Lower leg skin (tissue), 4 donors: ENCODE measurements at regions not wholly inside any gene's neighbourhood (a gene's known extent, or its start where the extent isn't known, plus 50 kb on each side); places are given as distances from the start of the nearest gene placed in this dataset.

Experiments
- DNase-seq, 2 donors: peaks; one replicate each; pipeline ENCODE4 v3.0.0-alpha.2; 2019; ENCODE audit warnings: low spot score in 2 of 2
- H3K4me3 ChIP-seq: fragments of 200-600 bp; sonication (generic); 2 replicates; pipeline ENCODE4 v1.5.1; 2017; ENCODE audit warnings: mild to moderate bottlenecking, low read depth; ENCODE audit not compliant: poor library complexity, severe bottlenecking
- POLR2A ChIP-seq, 2 donors: fragments of 450-650 bp; IDR thresholded peaks; one replicate each; pipeline ENCODE4 v1.6.1; 2016 to 2017; ENCODE audit warnings: antibody characterized with exemption in 2 of 2, mild to moderate bottlenecking in 1 of 2, moderate library complexity in 1 of 2
- WGBS, 2 donors: methylation state at CpG; one replicate each; pipeline ENCODE4 v1.1.5; 2018; 5-methylcytosine and 5-hydroxymethylcytosine counted together
- intact Hi-C: fragments of 100-400 bp; cut with DNase I; formaldehyde crosslinking; loops from one replicate; pipeline ENCODE4 v1.15.0; 2023; ENCODE audit warnings: low total_unique reads
- TF ChIP-seq, protein P1 (sequence below), 3 donors: fragments of 450-650 bp; IDR thresholded peaks; one replicate each; pipeline ENCODE4 v1.5.1; 2016; ENCODE audit warnings: antibody characterized with exemption in 3 of 3, mild to moderate bottlenecking in 3 of 3, moderate library complexity in 2 of 3

DNA sequence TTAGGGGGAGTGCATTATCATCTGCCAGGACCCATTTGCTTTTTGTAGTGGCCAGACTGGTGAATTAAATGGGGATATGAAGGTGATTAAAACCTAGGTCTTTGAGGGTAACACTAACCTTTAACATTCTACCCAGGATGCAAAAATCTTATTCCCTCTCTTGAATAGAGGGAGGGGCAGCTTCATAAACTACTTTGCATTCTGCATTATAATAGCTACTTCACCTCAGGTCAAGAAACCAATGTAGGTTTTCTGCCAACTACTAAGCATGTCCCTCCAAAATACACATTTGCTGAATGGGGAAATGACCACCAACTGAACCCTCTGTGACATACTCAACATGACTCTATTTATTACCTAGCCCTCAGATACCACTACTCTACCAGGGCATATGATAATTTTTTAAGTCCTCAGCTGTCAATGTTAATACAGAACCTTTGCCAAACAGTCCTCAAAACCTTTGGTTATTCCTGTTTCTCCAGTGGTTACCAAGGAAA lies 477.6 kb upstream of the CD180 start:
- no peak overlapping the region for H3K4me3 ChIP-seq
- no peak for TF ChIP-seq POLR2A (IDR thresholded peaks at IDR 0.05)
- TF ChIP-seq, protein P1, sequence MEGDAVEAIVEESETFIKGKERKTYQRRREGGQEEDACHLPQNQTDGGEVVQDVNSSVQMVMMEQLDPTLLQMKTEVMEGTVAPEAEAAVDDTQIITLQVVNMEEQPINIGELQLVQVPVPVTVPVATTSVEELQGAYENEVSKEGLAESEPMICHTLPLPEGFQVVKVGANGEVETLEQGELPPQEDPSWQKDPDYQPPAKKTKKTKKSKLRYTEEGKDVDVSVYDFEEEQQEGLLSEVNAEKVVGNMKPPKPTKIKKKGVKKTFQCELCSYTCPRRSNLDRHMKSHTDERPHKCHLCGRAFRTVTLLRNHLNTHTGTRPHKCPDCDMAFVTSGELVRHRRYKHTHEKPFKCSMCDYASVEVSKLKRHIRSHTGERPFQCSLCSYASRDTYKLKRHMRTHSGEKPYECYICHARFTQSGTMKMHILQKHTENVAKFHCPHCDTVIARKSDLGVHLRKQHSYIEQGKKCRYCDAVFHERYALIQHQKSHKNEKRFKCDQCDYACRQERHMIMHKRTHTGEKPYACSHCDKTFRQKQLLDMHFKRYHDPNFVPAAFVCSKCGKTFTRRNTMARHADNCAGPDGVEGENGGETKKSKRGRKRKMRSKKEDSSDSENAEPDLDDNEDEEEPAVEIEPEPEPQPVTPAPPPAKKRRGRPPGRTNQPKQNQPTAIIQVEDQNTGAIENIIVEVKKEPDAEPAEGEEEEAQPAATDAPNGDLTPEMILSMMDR (IDR thresholded peaks at IDR 0.05) = no peak
- no peak for DNase-seq
- intact Hi-C loops = no loop called here

- TF ChIP-seq POLR2A (IDR thresholded peaks at IDR 0.05) = no peak
- TF ChIP-seq, protein P1 (IDR thresholded peaks at IDR 0.05) = no peak
- DNase-seq = no peak
- intact Hi-C loops = no loop called here
- no peak overlapping the region for H3K4me3 ChIP-seq
These were observed 477.0 kb upstream of the CD180 start for GRCh38 chr5:67673618-67674017.

DNA sequence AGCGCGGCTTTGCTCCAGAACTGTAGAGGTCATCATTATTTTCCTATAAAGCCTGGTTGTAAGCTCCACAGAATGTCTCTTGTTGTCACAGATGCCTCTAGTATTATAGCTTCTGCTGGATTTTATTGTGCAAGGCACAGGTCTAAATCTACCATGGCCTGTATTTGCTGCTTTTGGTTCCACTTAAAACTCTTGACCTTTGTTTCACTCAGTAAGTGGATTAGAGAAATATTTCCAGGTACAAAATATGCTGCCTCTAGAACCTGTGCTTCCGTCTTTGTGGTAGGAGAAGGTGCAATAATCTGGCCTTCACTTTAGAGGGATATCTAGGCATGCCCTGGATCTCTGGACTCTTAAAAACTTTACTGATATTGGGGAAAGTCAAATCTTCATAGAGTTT lies 476.6 kb upstream of the CD180 start:
- no peak overlapping the region for H3K4me3 ChIP-seq
- intact Hi-C loops = no loop called here
- TF ChIP-seq, protein P1 (IDR thresholded peaks at IDR 0.05) = no peak
- TF ChIP-seq POLR2A (IDR thresholded peaks at IDR 0.05) = no peak
- WGBS, 2 donors = 98 to 100% methylated on average over 3 of the region's 3 CpGs
- no peak for DNase-seq

GRCh38 chr5:67672636-67673035 lies 476.0 kb upstream of the CD180 start:
- intact Hi-C loops = no loop called here
- 91 to 94% methylated on average over 1 of the region's 1 CpG for WGBS, 2 donors
- no peak overlapping the region for H3K4me3 ChIP-seq
- DNase-seq = no peak
- no peak for TF ChIP-seq POLR2A (IDR thresholded peaks at IDR 0.05)
- TF ChIP-seq, protein P1 (IDR thresholded peaks at IDR 0.05) = no peak

DNA sequence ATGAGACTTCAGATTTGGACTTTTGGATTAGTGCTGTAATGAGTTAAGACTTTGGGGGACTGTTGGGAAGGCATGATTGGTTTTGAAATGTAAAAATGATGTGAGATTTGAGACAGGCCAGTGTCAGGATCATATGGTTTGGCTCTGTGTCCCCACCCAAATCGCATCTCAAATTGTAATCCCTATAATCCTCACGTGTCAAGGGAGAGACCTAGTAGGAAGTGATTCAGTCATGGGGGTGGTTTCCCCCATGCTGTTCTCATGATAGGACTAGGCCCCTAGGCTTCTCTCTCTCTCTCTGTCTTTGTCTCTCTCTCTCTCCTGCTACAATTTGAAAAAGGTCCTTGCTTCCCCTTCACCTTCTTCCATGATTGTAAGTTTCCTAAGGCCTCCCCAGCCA lies 473.3 kb upstream of the CD180 start:
- intact Hi-C loops = no loop called here
- WGBS, 2 donors = 74 to 79% methylated on average over 2 of the region's 2 CpGs
- no peak for TF ChIP-seq POLR2A (IDR thresholded peaks at IDR 0.05)
- TF ChIP-seq, protein P1 (IDR thresholded peaks at IDR 0.05) = no peak
- DNase-seq = no peak
- H3K4me3 ChIP-seq = no peak overlapping the region

- 90 to 95% methylated on average over 3 of the region's 3 CpGs for WGBS, 2 donors
These were observed 463.6 kb upstream of the CD180 start for GRCh38 chr5:67660149-67660548.

More at GRCh38 chr5:67660149-67660548, 463.6 kb upstream of the CD180 start:
- DNase-seq = no peak
- intact Hi-C loops = no loop called here
- no peak overlapping the region for H3K4me3 ChIP-seq
- TF ChIP-seq, protein P1 (IDR thresholded peaks at IDR 0.05) = no peak
- no peak for TF ChIP-seq POLR2A (IDR thresholded peaks at IDR 0.05)
